Cardiac fibroblast (primary cell): ENCODE measurements at regions not wholly inside any gene's neighbourhood (a gene's known extent, or its start where the extent isn't known, plus 50 kb on each side); places are given as distances from the start of the nearest gene placed in this dataset.

Experiments used
- DNase-seq, 2 donors: peaks; one replicate each; pipeline versions ENCODE4 v3.0.0 to v3.0.0-alpha.2; 2010; ENCODE audit warnings: low read depth in 2 of 2
- H3K4me3 ChIP-seq, 2 donors: replicated peaks in 1 of 2; 1 replicate in 1 of 2; 2 replicates in 1 of 2; pipeline ENCODE4 v1.5.1; 2011; ENCODE audit warnings: low read depth in 2 of 2, low read length in 2 of 2, mild to moderate bottlenecking in 2 of 2, moderate library complexity in 1 of 2
- CTCF ChIP-seq: IDR thresholded peaks from one replicate; pipeline ENCODE4 v1.5.1; 2011; ENCODE audit warnings: low read depth, mild to moderate bottlenecking, low read length, inconsistent platforms

DNA sequence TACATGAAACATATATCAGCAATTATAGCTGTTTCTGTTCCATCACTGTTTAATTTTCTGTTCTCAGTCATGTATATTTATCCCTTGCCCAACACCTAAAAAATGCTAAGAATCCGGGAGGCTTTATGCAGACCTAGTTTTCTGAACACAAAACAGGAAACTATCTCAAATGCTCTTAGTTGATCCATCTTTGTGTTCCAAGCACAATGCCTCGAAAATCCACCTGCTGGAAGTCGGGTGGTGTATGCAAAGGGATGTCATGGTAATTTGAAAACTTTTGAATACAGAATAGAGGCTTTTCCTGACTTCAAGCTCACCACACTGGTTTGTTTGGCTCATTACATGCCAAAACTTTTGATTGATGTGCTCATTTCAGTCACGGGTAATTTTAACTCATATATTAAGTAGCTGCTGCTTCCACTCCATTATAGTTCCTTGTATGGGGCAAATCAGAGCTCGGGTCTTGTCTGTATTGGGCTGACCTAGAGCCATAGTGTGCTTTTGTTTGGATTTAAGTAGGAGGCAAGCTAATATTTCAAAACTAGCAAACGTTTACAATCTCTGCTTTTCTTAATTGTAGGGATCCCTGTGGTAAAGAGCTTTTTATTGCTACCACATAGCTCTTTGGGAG lies 646.5 kb upstream of the EPHA7 start:
- no peak overlapping the region for H3K4me3 ChIP-seq

GRCh38 chr6:94052749-94053148 lies 633.4 kb upstream of the EPHA7 start:
- no peak overlapping the region for H3K4me3 ChIP-seq
- DNase-seq = peak in 1 of 2 donors; percentile 39
- peak; percentile 5 for TF ChIP-seq CTCF

More for the DNA sequence above, 646.5 kb upstream of the EPHA7 start:
- no peak for DNase-seq
- TF ChIP-seq CTCF = no peak

- no peak overlapping the region for H3K4me3 ChIP-seq
- DNase-seq = no peak
- no peak for TF ChIP-seq CTCF
These were observed 631.2 kb upstream of the EPHA7 start for GRCh38 chr6:94050515-94050914.

DNA sequence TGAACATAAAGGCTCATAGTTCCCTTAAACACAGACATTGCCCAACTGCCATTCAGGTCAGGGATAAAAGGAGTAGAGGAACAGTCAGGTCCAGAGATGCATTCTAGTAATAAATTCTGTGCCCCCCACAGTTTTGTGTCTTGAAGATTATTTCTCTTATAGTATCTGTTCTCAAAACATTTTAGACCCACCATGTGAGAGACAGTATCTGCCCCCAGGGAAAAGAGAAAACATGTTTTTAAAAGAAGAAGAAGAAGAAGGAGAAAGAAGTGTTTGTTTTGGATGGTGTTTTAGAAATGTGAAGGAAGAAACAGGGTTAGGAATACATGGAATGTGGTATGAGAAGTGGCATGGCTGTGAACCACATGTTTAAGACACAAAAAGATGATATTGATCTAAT lies 629.6 kb upstream of the EPHA7 start:
- TF ChIP-seq CTCF = no peak
- H3K4me3 ChIP-seq = no peak overlapping the region
- no peak for DNase-seq

DNA sequence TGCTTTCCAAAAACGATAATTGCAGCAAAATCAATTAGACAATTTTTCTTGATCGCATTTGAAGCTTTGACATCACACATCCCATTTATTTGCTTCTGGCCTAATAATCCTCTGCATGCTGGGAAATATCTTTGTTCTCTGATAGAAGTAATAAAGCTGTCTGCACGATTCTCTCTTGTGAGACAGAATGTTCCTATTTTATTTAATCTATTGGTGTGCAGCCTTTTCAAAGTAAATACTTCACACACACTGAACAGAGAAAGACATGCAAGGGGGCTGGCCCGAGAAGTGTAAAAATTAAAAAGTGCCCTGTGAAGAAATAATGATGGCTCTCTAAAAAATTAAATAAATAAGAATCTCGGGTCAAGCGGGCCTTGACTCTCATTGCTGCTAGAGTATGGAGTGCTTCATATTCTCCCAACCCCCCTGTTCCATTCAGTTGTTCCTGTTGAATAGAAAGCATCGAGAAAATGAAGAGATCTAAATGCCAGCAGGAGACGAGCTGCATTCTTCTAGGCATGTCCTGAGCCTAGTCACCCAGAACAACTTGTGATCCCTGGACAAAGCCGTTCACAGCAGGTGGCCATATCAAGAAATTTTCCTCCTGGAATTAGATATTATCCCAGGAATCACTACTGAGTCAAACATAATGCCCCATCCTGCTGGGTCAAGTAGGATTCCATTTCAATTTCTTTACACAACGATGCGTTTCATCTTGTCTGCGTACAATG lies 625.9 kb upstream of the EPHA7 start:
- no peak for DNase-seq
- no peak for TF ChIP-seq CTCF
- H3K4me3 ChIP-seq = no peak overlapping the region

DNA sequence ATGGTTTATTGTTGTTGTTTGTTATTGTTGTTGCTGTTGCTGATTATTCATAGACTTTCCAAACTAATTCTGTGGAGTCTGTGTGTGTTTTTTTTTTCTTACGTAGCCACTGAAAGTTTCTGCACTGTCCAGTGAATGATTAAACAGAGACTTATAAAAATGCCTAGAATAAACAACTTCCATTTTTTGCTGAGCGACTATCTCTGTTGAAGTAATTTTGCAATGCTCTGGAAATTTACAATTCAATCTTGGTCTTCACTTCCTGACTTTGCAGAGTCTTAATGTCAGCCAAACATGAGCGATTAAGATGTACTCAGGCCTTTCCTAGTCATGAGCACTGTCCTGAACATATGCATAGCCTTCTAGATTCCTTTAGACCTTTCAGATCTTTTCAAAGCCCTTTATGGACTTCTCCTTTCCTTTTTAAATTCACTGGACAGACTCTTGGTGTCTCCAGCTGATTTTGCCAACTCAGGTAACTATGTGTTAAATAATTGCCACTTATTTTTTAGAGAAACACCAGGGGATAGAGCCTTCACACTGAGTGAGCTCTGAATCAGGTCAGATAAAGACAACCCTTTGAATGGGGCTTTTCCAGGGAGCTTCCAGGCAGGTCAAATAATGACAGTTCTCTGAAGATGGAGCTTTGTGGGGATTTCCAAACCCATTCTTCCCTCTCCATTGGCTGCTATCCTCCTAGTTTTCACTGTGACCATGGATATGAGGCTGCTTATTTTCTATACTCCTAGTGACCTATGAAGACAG lies 622.8 kb upstream of the EPHA7 start:
- no peak for DNase-seq
- TF ChIP-seq CTCF = no peak
- H3K4me3 ChIP-seq = no peak overlapping the region
